ENCODE measurements at regions not wholly inside any gene's neighbourhood (a gene's known extent, or its start where the extent isn't known, plus 50 kb on each side); places are given as distances from the start of the nearest gene placed in this dataset.

DNA sequence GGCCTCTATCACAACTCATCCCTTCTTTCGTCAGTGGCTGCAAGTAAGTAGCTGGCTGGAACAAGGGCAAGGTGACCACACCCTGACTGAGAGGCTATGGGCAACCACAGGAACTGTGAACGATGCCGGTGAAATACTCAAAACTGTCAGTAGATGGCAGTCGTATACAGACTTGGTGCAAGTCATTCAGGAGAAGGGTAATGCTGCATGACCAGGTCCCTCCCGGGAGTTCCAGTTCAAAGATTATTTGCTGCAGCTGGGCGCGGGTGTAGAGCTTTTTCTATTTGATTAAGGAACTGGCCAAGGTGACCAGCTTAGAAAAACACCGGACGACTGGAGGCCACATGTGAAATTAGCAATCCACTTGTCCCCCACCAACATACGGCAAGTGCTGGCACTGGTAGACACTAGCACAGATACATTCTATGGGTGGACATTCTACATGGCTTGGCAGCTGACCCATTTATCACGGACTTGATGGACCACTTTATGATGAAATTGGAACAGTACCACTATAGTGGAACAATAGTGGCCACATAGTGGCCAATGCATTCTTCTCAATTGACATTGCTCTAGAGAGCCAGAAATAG is 726.6 kb downstream of the TRAM1L1 start:
- H2AFZ ChIP-seq (ENCODE audit: insufficient read depth, low read depth, low read length, poor library complexity, severe bottlenecking): no peak overlapping the region
- H3K4me3 Mint-ChIP-seq: no peak overlapping the region
- H3K27ac Mint-ChIP-seq: peak overlapping the region in 1 of 7 donors; percentile 25
- no peaks in the 10 kb centered on the region for H3K27me3 ChIP-seq (ENCODE audit: control insufficient read depth in 2 of 2, insufficient read depth in 2 of 2, low read length in 2 of 2)
- no peak overlapping the region for H3K9ac ChIP-seq (ENCODE audit: insufficient read depth, low read length, poor library complexity, severe bottlenecking)
- no peak overlapping the region for H3K4me3 ChIP-seq (replicated peaks in 1 of 3; ENCODE audit: low read depth in 2 of 3, low read length in 3 of 3)
- H3K36me3 Mint-ChIP-seq: no peaks in the 10 kb centered on the region
- DNase-seq: peak; percentile 11 to 52 (median 21)
- peaks cover 0 to 3% (median 0%) of the 10 kb centered on the region in 7 donors for H3K9me3 Mint-ChIP-seq
- peaks cover 0 to 2% (median 0%) of the 10 kb centered on the region in 3 donors for H3K27me3 Mint-ChIP-seq (ENCODE audit: low read depth in 3 of 3)
- H3K9me3 ChIP-seq (replicated peaks in 1 of 2; ENCODE audit: control insufficient read depth in 1 of 2, insufficient read depth in 1 of 2, low read length in 2 of 2): no peaks in the 10 kb centered on the region
- H3K36me3 ChIP-seq (replicated peaks in 1 of 2; ENCODE audit: control insufficient read depth in 1 of 2, insufficient read depth in 2 of 2, low read length in 2 of 2): no peaks in the 10 kb centered on the region
- WGBS (ENCODE audit: insufficient coverage): 18% methylated on average over 5 of the region's 11 CpGs
- H3K4me2 ChIP-seq (replicated peaks; ENCODE audit: extremely low read depth, low read length, poor library complexity, severe bottlenecking): no peak overlapping the region
- intact Hi-C loops (cut with micrococcal nuclease): no loop called here
- peaks cover 5% of the 10 kb centered on the region for H3K4me1 Mint-ChIP-seq
- TF ChIP-seq, protein P1, sequence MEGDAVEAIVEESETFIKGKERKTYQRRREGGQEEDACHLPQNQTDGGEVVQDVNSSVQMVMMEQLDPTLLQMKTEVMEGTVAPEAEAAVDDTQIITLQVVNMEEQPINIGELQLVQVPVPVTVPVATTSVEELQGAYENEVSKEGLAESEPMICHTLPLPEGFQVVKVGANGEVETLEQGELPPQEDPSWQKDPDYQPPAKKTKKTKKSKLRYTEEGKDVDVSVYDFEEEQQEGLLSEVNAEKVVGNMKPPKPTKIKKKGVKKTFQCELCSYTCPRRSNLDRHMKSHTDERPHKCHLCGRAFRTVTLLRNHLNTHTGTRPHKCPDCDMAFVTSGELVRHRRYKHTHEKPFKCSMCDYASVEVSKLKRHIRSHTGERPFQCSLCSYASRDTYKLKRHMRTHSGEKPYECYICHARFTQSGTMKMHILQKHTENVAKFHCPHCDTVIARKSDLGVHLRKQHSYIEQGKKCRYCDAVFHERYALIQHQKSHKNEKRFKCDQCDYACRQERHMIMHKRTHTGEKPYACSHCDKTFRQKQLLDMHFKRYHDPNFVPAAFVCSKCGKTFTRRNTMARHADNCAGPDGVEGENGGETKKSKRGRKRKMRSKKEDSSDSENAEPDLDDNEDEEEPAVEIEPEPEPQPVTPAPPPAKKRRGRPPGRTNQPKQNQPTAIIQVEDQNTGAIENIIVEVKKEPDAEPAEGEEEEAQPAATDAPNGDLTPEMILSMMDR (IDR thresholded peaks at IDR 0.05): peak; percentile 69
- H3K79me2 ChIP-seq (ENCODE audit: insufficient read depth, low read length): no peaks in the 10 kb centered on the region
- no peaks in the 10 kb centered on the region for H3K4me1 ChIP-seq (ENCODE audit: control insufficient read depth in 1 of 2, insufficient read depth in 2 of 2, low read length in 2 of 2)
- H3K27ac ChIP-seq (ENCODE audit: low read depth in 1 of 2, low read length in 2 of 2): no peak overlapping the region
- no peaks in the 10 kb centered on the region for H4K20me1 ChIP-seq (ENCODE audit: insufficient read depth, low read length)

DNA sequence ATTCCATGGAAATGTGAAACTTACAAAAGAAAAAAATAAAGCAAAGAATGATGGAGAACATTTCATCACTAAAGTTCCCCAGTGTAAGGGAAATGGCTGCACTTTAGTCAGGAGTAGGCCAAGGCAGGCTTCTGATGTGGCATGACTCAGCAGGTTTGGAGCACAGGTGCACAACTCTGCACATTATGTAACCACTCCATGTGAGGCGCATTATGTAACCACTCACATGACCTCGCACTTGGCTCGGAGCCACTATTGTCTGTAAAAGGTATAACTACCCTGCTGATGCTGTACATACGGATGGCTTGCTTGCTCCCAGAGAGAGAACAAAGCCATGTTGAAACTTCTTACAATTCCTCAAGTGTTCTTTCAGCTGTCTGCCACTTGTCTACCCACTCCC is 727.6 kb downstream of the TRAM1L1 start:
- Mint-ChIP-seq H3K4me3 (no peak overlapping the region), H3K9me3 (peaks cover 0 to 3% (median 0%) of the 10 kb centered on the region in 7 donors)
- intact Hi-C loops (cut with micrococcal nuclease): no loop called here

More for the DNA sequence above, 727.6 kb downstream of the TRAM1L1 start:
- no CpG with 5 or more reads among the region's 4 CpGs for WGBS (ENCODE audit: insufficient coverage)
- H3K4me1 Mint-ChIP-seq: peaks cover 5% of the 10 kb centered on the region
- Histone ChIP-seq H3K4me1 (ENCODE audit: control insufficient read depth in 1 of 2, insufficient read depth in 2 of 2, low read length in 2 of 2) (no peaks in the 10 kb centered on the region), H3K9ac (ENCODE audit: insufficient read depth, low read length, poor library complexity, severe bottlenecking) (no peak overlapping the region), H4K20me1 (ENCODE audit: insufficient read depth, low read length) (no peaks in the 10 kb centered on the region), H3K36me3 (replicated peaks in 1 of 2; ENCODE audit: control insufficient read depth in 1 of 2, insufficient read depth in 2 of 2, low read length in 2 of 2) (no peaks in the 10 kb centered on the region), H2AFZ (ENCODE audit: insufficient read depth, low read depth, low read length, poor library complexity, severe bottlenecking) (no peak overlapping the region), H3K27ac (ENCODE audit: low read depth in 1 of 2, low read length in 2 of 2) (no peak overlapping the region), H3K4me2 (replicated peaks; ENCODE audit: extremely low read depth, low read length, poor library complexity, severe bottlenecking) (no peak overlapping the region), H3K9me3 (replicated peaks in 1 of 2; ENCODE audit: control insufficient read depth in 1 of 2, insufficient read depth in 1 of 2, low read length in 2 of 2) (no peaks in the 10 kb centered on the region), H3K27me3 (ENCODE audit: control insufficient read depth in 2 of 2, insufficient read depth in 2 of 2, low read length in 2 of 2) (no peaks in the 10 kb centered on the region), H3K79me2 (ENCODE audit: insufficient read depth, low read length) (no peaks in the 10 kb centered on the region), H3K4me3 (replicated peaks in 1 of 3; ENCODE audit: low read depth in 2 of 3, low read length in 3 of 3) (no peak overlapping the region)
- TF ChIP-seq, protein P1 (IDR thresholded peaks at IDR 0.05): no peak
- H3K27me3 Mint-ChIP-seq (ENCODE audit: low read depth in 3 of 3): no peaks in the 10 kb centered on the region
- no peaks in the 10 kb centered on the region for H3K36me3 Mint-ChIP-seq
- H3K27ac Mint-ChIP-seq: no peak overlapping the region
- DNase-seq: peak in 1 of 3 donors; percentile 2

All from CD14-positive monocyte (primary cell).